ENCODE measurements at regions not wholly inside any gene's neighbourhood (a gene's known extent, or its start where the extent isn't known, plus 50 kb on each side); places are given as distances from the start of the nearest gene placed in this dataset.

DNA sequence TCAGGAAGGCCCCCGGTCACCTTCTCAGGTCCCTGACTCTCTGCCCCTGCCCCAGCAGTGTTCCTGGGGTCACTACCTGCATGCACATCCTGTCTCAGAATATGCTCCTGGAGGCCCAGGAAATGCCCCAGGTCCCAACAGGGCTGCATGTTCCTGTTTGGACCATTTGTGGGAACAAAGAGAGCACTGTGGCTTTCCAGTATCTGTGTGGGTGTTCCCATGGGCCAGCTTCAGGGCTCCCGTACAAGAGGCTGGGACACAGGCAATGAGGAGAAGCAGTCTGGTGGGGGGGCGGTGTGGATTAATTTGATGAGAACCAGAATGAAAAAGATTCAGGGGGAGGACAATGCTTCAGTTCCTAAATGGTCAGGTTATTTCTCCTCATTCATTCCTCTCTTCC is 61.5 kb upstream of the GGTLC1 start:
- intact Hi-C loops (cut with DNase I): no loop called here

DNA sequence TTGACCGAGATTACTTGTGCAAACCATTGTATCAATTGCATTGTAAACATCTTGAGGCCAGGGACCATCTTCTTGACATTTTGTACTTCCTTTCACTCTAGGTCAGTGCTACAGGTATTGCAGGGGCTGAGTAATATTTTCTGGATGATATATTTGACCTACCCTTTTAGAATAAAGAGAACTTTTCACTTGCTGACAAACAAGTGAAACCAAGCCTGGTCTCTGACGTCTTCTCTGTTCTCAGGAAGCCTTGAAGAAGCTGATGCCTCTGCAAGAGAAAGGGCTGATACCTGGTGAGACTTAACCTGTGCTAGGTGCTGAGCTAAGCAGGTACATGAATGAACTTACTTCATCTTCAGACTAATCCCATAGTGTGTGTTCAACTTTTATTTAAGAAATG is 60.5 kb upstream of the GGTLC1 start:
- DNase-seq (ENCODE audit: low spot score): no peak
- intact Hi-C loops (cut with DNase I): no loop called here

More for the DNA sequence above, 61.5 kb upstream of the GGTLC1 start:
- no peak for DNase-seq (ENCODE audit: low spot score)

DNA sequence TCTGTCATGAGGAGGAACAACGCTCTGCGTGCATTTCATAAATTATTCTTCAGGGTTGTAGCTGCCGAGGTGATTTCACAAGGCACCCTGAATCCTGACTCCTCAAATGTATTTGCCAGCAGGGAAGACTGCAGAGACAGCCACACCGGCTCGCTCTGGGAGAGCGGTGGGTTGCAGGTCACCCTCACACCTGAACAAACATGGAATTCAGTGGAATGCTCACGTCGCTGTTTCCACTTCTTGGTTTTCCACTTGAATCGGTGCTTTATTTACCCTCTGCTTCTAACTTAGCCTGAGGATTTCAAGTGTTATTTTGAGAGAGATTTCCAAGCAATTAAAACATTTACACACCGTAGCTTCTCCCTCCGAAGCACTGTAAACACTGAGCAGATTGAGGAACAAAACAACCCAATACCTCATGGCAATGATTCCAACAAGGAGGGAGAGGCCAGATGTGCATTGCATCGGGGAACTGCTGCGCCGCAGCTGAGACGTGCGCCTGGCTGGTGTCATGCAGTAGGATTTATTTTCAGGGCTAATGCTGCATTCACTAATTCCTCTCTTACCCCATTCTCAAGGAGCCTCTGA is 59.5 kb upstream of the GGTLC1 start:
- intact Hi-C loops (cut with DNase I): no loop called here
- no peak for DNase-seq (ENCODE audit: low spot score)

DNA sequence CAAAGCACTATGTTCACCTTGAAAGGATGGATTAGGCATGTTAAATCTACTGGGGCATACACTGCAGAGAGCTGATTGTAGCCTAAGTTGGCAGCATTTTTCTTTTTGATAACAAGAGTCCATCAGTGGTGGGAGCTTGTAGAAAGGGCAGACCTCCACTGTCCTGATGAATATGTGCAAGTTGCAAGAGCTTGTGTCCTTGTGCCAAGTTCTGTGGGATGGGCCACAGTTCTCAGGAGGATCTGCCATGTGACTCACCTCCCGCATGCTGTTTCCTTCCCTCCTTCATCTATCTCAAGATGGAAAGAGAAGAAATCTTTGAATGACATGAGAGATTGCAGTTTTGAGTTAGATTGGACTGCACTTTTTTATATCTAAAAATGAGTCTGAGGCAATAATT is 58.3 kb upstream of the GGTLC1 start:
- no peak for DNase-seq (ENCODE audit: low spot score)
- intact Hi-C loops (cut with DNase I): no loop called here

DNA sequence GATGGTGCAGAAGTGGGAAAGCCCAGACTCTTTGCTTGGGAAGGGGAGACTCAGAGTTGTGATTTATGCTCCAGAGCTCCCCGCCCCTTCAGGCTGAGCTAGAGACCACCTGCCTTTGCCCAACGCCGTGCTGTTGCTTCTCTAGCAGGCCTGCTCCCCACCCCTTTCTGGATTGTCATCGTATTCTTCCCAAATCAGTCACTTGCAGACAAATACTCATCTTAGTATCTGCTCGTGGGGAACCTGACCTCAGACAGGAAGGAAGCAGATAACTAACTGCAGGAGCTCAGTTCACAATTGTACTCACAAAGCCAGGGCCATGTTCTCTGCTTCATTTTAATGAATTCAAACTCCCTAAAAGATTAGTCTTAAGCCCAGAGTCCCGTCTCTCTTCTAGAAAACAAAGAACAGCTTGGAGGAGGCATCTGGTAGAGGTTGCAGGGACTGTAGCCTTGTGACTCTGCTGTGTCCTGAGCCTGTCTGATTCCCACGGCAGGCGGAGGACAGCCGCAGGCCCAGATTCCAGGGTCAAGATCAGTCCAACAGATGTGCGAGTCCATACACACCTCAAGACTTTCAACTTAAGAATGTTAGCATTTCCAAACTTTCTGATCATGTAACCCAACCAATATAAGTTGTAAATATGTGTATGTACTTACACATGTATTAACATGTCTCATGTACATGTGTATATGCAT is 57.2 kb upstream of the GGTLC1 start:
- intact Hi-C loops (cut with DNase I): no loop called here
- no peak for DNase-seq (ENCODE audit: low spot score)

DNA sequence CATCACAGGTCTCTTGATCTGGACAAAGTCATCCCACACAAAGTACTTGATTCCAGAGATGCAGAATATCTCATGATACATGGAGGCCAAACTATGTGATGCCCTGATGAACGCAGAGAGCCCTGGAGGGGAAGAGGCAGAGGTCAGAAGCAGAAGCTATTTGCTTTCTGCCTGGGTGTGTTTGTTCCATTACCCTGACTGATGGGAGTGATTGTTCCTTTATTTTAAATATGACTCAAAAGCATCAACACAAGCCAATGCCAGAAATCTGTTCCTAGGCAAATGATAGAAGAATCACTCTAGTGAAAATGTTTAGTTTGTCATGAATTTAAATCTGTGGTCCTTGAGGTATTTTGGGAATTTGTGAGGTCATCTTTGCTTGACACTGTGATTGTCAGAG is 54.7 kb upstream of the GGTLC1 start:
- no peak for DNase-seq (ENCODE audit: low spot score)
- intact Hi-C loops (cut with DNase I): no loop called here

DNA sequence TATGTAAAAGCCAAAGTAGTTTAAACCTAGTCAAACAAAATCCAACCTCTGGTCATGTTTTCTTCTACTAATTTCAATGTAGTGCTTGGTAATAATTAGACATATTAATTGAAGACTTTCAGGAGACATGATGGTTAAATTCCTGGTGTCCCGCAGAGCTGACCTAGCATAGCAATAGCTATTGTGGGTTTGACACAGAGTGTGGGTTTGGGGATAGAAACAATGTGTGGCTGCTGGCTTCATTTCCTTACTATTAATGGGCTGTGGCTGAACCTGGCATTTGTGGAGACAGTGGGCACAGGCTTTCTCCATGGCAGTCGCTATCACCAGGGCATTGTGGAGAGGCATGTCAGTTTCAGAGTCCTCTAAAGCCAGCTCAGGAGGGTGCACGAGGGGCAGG is 54.1 kb upstream of the GGTLC1 start:
- no peak for DNase-seq (ENCODE audit: low spot score)
- intact Hi-C loops (cut with DNase I): no loop called here

DNA sequence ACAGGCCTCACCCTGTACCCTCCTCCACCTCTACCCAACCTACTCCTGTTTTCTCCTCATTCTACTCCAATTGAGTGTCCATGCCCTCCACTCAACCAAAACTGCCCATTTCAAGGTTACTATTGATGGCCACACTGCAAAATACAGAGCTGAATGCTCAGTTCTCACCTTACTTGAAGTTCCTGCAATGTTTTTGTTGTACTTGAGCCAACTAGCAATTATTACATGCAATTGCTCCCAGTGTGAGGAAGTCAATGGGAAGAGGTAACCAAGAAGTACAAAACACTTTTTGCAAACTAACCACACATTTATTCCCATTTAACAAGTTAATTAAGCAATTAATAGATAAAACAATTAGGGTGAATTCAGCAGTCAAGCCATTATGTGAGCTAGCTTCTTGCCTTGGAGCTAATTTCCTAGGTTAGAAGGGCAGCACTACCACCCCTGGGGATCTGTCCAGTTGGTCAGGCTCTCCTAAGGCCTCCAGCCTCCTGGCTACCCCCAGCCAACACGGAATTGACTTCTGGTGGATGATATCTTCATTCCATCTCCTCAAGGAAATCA is 52.4 kb upstream of the GGTLC1 start:
- no peak for DNase-seq (ENCODE audit: low spot score)
- intact Hi-C loops (cut with DNase I): no loop called here

DNA sequence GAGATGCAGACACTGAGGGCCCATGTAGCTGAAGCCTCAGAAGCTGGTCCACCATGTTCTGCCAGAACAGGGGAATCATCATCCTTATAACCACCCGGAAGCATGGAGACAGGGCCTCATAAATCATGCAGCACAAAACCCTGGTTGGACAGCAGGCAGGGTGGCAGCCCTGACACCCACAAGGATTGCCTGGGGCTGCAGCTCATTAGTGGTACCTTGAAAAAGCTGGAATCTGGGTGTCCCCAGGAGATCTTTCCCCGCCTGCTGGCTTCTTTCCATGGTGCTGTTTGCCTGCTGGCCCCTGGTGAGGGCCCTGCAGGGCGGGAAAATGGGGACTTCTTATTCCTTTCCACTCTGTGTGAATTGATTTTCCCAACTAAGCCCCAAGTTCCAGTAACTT is 50.6 kb upstream of the GGTLC1 start:
- intact Hi-C loops (cut with DNase I): no loop called here
- DNase-seq (ENCODE audit: low spot score): no peak
